ES-I3 (cell line): ENCODE measurements at regions not wholly inside any gene's neighbourhood (a gene's known extent, or its start where the extent isn't known, plus 50 kb on each side); places are given as distances from the start of the nearest gene placed in this dataset.

Experiments
- H3K36me3 ChIP-seq: 2 replicates; pipeline ENCODE4 v1.6.1; 2013; ENCODE audit warnings: mild to moderate bottlenecking, low read length, control low read depth, moderate library complexity; ENCODE audit not compliant: insufficient read depth
- H3K4me1 ChIP-seq: 2 replicates; pipeline ENCODE4 v1.6.1; 2013; ENCODE audit warnings: mild to moderate bottlenecking, control low read depth, low read length; ENCODE audit not compliant: insufficient read depth
- H3K9ac ChIP-seq: 2 replicates; pipeline ENCODE4 v1.6.1; 2013; ENCODE audit warnings: low read depth, mild to moderate bottlenecking, low read length, moderate library complexity
- H3K9me3 ChIP-seq: 2 replicates; pipeline ENCODE4 v1.6.1; 2013; ENCODE audit warnings: mild to moderate bottlenecking, low read length, moderate library complexity; ENCODE audit not compliant: control insufficient read depth, insufficient read depth

GRCh38 chr13:85373322-85373721 lies 425.9 kb downstream of the SLITRK6 start:
- H3K36me3 ChIP-seq: no peaks in the 10 kb centered on the region
- H3K9ac ChIP-seq: no peak overlapping the region
- H3K4me1 ChIP-seq: no peaks in the 10 kb centered on the region
- H3K9me3 ChIP-seq: no peaks in the 10 kb centered on the region

- H3K9me3 ChIP-seq: no peaks in the 10 kb centered on the region
- H3K4me1 ChIP-seq: no peaks in the 10 kb centered on the region
- H3K36me3 ChIP-seq: no peaks in the 10 kb centered on the region
- no peak overlapping the region for H3K9ac ChIP-seq
Measured at GRCh38 chr13:85371254-85371653, 428.0 kb downstream of the SLITRK6 start.

- Histone ChIP-seq H3K4me1 (no peaks in the 10 kb centered on the region), H3K9me3 (no peaks in the 10 kb centered on the region), H3K36me3 (no peaks in the 10 kb centered on the region)
Measured at GRCh38 chr13:85368686-85369085, 430.5 kb downstream of the SLITRK6 start.

DNA sequence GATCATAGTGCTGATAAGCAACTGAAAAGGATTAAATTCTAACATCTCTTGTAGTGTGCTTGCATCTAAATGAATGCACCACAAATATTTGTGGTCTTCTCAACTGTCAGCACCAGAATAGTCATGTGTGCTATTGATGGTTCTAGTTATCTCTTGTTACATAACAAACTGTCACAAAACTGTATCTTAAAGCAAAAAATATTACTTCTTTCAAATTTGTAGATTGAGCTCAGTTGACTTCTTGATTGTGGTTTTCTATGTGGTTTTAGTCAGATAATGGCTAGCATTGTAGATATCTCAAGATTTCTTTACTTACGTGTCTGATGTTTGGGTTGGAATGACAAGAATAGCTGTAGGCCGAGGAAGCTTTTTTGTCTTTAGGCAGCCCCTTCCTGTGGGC lies 431.3 kb downstream of the SLITRK6 start:
- H3K9ac ChIP-seq: no peak overlapping the region
- no peaks in the 10 kb centered on the region for H3K4me1 ChIP-seq
- H3K36me3 ChIP-seq: no peaks in the 10 kb centered on the region
- no peaks in the 10 kb centered on the region for H3K9me3 ChIP-seq

More at GRCh38 chr13:85368686-85369085, 430.5 kb downstream of the SLITRK6 start:
- no peak overlapping the region for H3K9ac ChIP-seq

GRCh38 chr13:85366759-85367417 lies 432.3 kb downstream of the SLITRK6 start:
- no peaks in the 10 kb centered on the region for H3K4me1 ChIP-seq
- no peaks in the 10 kb centered on the region for H3K36me3 ChIP-seq
- H3K9ac ChIP-seq: no peak overlapping the region
- H3K9me3 ChIP-seq: no peaks in the 10 kb centered on the region

DNA sequence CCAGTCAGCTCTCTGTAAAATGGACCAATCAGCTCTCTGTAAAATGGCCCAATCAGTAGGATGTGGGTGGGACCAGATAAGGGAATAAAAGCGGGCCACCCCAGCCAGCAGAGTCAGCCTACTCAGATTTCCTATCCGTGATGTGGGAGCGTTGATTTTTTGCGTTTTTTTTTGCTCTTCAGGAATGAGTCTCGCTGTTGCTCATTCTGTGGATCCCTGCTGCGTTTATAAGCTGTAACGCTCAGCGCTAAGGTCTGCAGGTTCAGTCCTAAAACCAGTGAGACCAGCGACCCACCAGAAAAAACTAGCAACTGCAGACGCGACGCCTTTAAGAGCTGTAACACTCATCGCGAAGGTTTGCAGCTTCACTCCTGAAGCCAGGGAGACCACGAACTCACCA lies 435.7 kb downstream of the SLITRK6 start:
- no peaks in the 10 kb centered on the region for H3K9me3 ChIP-seq
- H3K4me1 ChIP-seq: no peaks in the 10 kb centered on the region
- H3K36me3 ChIP-seq: no peaks in the 10 kb centered on the region
- no peak overlapping the region; the same call in 1 of the 2 replicates for H3K9ac ChIP-seq

DNA sequence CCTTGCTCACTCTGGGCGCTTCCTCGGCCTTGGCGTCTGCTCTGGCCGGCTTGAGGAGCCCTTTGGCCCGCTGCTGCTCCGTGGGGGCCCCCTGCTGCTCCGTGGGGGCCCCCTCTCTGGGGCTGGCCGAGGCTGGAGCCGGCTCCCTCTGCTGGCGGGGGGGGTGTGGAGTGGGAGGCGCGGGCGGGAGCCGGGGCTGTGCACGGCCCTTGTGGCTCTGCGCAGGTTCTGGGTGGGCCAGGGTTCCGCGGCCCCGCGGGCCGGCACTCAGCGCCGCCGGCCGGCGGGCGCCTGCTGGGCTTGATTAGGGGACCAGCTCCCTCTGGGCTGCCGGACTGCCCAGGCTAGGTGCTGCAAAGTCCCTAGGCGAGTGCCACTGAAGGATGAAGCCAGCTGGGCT lies 436.2 kb downstream of the SLITRK6 start:
- Histone ChIP-seq H3K36me3 (no peaks in the 10 kb centered on the region), H3K9ac (no peak overlapping the region; the same call in 1 of the 2 replicates), H3K9me3 (no peaks in the 10 kb centered on the region), H3K4me1 (no peaks in the 10 kb centered on the region)

DNA sequence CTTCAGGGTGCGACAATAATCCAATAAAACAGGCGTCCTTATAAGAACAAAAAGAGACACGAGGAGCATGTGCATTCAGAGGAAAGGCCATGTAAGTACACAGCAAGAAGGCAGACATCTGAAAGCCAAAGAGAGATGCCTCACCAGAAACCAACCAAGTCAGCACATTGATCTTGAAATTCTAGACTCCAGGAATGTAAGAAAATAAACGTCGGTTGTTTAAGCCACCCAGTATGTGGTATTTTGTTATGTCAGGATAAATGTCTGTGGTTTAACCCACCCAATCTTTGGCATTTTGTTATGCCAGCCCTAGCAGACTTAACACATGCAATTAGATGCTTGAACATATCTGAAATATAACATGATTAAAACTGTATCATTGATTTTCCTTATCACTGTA lies 452.0 kb downstream of the SLITRK6 start:
- no peaks in the 10 kb centered on the region for H3K36me3 ChIP-seq
- no peak overlapping the region for H3K9ac ChIP-seq
- H3K9me3 ChIP-seq: no peaks in the 10 kb centered on the region
- H3K4me1 ChIP-seq: no peaks in the 10 kb centered on the region

DNA sequence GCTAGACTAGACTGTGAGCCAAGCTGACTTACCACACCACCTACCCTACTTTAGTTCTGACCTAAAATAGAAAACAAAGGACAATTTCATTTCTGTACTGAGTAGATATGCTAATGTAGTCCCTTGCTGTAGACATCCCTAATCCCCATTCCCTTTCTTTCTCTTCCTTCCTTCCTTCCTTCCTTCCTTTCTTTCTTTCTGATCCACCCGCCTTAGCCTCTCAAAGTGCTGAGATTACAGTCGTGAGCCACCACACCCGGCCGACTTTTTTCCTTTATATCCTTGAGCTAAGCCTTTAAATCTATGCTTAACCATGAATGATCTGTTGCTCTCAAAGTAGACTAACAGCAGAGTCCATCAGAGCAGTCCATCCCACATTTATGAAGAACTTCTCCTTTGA lies 465.0 kb downstream of the SLITRK6 start:
- Histone ChIP-seq H3K4me1 (no peaks in the 10 kb centered on the region), H3K9ac (no peak overlapping the region), H3K9me3 (no peaks in the 10 kb centered on the region), H3K36me3 (no peaks in the 10 kb centered on the region)

DNA sequence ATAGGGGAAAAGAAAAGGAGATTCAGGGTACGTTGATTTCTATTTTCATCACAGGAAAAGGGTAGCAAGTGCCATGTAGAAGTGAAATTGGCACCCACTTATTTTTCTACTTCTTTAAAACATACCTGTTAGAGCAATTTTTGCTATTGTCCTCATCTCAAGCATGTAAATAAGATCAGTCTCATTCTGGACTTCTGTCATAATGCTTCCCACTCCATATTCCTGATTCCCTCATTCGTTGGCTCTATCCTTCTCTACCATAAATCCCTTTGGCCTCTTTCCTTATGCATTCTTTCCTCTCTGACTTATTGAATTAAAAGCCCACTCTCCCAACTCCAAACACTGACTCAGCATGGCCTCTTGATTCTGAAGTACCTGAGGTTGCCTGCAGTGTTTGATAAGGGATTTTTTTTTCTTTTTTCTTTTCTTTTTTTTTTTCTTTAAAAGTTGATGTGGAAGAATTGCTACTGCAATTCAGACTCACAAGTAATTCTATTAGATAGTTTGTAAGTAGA lies 465.7 kb downstream of the SLITRK6 start:
- no peaks in the 10 kb centered on the region for H3K36me3 ChIP-seq
- no peaks in the 10 kb centered on the region for H3K9me3 ChIP-seq
- no peaks in the 10 kb centered on the region for H3K4me1 ChIP-seq
- H3K9ac ChIP-seq: no peak overlapping the region

- H3K9me3 ChIP-seq: no peaks in the 10 kb centered on the region
- no peaks in the 10 kb centered on the region for H3K36me3 ChIP-seq
- no peak overlapping the region for H3K9ac ChIP-seq
- no peaks in the 10 kb centered on the region for H3K4me1 ChIP-seq
Measured at GRCh38 chr13:85332615-85333014, 466.6 kb downstream of the SLITRK6 start.

DNA sequence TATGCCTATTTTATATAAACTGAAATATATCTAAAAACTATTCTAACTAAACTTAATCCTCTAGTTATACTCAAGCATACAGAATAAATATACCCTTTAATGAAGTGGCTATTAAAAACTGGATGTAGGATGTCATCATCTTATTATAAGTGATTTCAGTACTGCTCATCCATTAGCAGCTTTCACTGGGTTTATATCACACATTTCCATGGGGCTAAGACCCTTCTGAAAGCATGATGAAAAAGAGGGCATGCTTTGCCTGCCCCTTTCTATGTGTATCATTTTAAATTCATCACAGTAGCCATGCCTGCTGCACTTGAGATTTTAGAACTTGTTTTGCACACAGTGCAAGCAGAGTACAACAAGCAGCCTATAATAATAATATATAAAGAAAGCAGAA lies 477.5 kb downstream of the SLITRK6 start:
- Histone ChIP-seq H3K36me3 (no peaks in the 10 kb centered on the region), H3K9ac (no peak overlapping the region), H3K9me3 (no peaks in the 10 kb centered on the region), H3K4me1 (no peaks in the 10 kb centered on the region)

DNA sequence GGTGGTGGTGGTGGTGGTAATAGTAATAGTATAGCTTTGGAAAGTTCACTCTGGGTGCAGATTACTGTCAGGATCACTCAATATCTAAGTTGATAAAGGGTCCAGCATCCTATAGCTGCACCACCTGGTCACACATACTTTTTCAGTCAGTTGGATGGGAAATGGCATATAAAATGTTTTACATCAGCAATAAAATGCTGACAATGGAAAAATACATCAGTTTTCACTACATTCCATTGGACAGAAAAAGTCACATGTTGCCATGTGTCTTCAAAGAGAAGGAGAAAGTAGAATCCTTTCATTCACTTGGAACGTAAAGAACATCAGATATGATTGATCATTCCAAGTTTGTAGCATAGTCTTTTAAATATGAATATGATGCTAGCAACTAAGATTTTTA lies 481.4 kb downstream of the SLITRK6 start:
- Histone ChIP-seq H3K9ac (no peak overlapping the region), H3K36me3 (no peaks in the 10 kb centered on the region), H3K4me1 (peaks cover 8% of the 10 kb centered on the region; the same call in 1 of the 2 replicates), H3K9me3 (no peaks in the 10 kb centered on the region)

DNA sequence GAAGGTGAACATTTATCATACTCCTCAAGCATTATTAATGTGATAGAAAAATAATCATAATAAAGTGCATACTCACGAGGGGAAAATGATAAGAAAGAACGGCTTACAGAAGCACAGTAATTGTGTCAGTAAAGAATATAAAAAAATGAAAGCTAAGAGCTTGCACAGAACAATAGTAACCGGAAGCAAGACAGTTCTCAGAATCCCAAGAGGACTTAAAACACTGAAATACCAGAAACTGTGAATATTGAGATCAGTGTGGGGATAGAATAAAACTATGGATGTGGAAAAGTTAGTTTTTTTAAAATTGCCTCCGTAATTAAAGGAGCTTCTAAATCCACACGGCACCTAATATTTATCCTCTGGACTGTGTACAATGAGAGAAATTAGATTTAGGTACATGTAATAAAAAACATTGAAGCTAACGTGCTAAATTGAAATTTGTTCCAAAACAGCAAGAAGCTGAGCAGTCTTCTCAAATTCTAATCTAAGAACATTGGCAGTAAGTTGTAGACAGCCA lies 482.7 kb downstream of the SLITRK6 start:
- no peak overlapping the region for H3K9ac ChIP-seq
- H3K4me1 ChIP-seq: peaks cover 8% of the 10 kb centered on the region; the same call in 1 of the 2 replicates
- no peaks in the 10 kb centered on the region for H3K36me3 ChIP-seq
- H3K9me3 ChIP-seq: no peaks in the 10 kb centered on the region

- H3K36me3 ChIP-seq: no peaks in the 10 kb centered on the region
- peaks cover 8% of the 10 kb centered on the region; the same call in 1 of the 2 replicates for H3K4me1 ChIP-seq
- no peak overlapping the region for H3K9ac ChIP-seq
- H3K9me3 ChIP-seq: no peaks in the 10 kb centered on the region
Measured at GRCh38 chr13:85314686-85315085, 484.5 kb downstream of the SLITRK6 start.
